K562 (cell line): ENCODE measurements at regions not wholly inside any gene's neighbourhood (a gene's known extent, or its start where the extent isn't known, plus 50 kb on each side); places are given as distances from the start of the nearest gene placed in this dataset.

ENCODE experiments used
- E4F1 ChIP-seq: fragments of 250-450 bp; sonication (Bioruptor Pico); IDR thresholded peaks from 2 replicates; pipeline ENCODE4 v1.5.0; 2021; ENCODE audit warnings: mild to moderate bottlenecking, borderline replicate concordance
- ELF4 ChIP-seq: fragments of 450-650 bp; formaldehyde crosslinking; IDR thresholded peaks from 2 replicates; pipeline ENCODE4 v1.4.0; 2022; ENCODE audit warnings: missing genetic modification characterization
- ETV5 ChIP-seq: sonication (generic); formaldehyde crosslinking; IDR thresholded peaks from 2 replicates; pipeline ENCODE4 v1.4.0; 2020; ENCODE audit warnings: low read depth, mild to moderate bottlenecking, missing genetic modification reagents
- GTF2E2 ChIP-seq: fragments of 200-800 bp; sonication (Bioruptor generic); IDR thresholded peaks from 2 replicates; pipeline ENCODE4 v1.6.1; 2016; ENCODE audit warnings: missing genetic modification characterization, missing compliant biosample characterization
- MAFK ChIP-seq: IDR thresholded peaks from 2 replicates; pipeline ENCODE4 v1.6.1; 2011; ENCODE audit warnings: low read length, improper control_type of control experiment
- PHF20 ChIP-seq: fragments of 450-650 bp; IDR thresholded peaks from 2 replicates; pipeline ENCODE4 v1.6.1; 2018; ENCODE audit not compliant: partially characterized antibody
- POLR2H ChIP-seq: IDR thresholded peaks from 2 replicates; pipeline ENCODE4 v1.6.1; 2016; ENCODE audit warnings: missing genetic modification characterization, low read depth, mild to moderate bottlenecking, control low read depth, missing compliant biosample characterization, moderate library complexity
- RUNX1 ChIP-seq: sonication (generic); IDR thresholded peaks from 2 replicates; pipeline ENCODE4 v1.6.1; 2016; ENCODE audit warnings: antibody characterized with exemption, low read depth
- SP2 ChIP-seq: IDR thresholded peaks from 2 replicates; pipeline ENCODE4 v1.6.1; 2011; ENCODE audit warnings: mild to moderate bottlenecking, low read depth, low read length, moderate library complexity; ENCODE audit not compliant: poor library complexity, severe bottlenecking; ENCODE audit errors: extremely low read depth
- TRIM28 ChIP-seq: fragments of 450-650 bp; IDR thresholded peaks from 2 replicates; pipeline ENCODE4 v1.6.1; 2017
- TF ChIP-seq, protein P1 (sequence below): sonication (generic); formaldehyde crosslinking; IDR thresholded peaks from 2 replicates; pipeline ENCODE4 v1.8.1; 2023; ENCODE audit warnings: mild to moderate bottlenecking, missing genetic modification reagents
- TF ChIP-seq, protein P2 (sequence below), 3 experiments: IDR thresholded peaks in 2 of 3; conservative IDR thresholded peaks in 1 of 3; 2 replicates each; pipeline ENCODE4 v1.5.1; 2011 to 2012; ENCODE audit warnings: low read length in 3 of 3, mild to moderate bottlenecking in 3 of 3, control low read depth in 2 of 3, improper control_type of control experiment in 1 of 3, inconsistent platforms in 1 of 3, low read depth in 1 of 3, mixed read lengths in 1 of 3, moderate library complexity in 1 of 3; ENCODE audit not compliant: insufficient read depth in 2 of 3
- TF ChIP-seq, protein P3 (sequence below): sonication (generic); formaldehyde crosslinking; IDR thresholded peaks from 2 replicates; pipeline ENCODE4 v1.9.0; 2022; ENCODE audit warnings: mild to moderate bottlenecking, missing genetic modification reagents

DNA sequence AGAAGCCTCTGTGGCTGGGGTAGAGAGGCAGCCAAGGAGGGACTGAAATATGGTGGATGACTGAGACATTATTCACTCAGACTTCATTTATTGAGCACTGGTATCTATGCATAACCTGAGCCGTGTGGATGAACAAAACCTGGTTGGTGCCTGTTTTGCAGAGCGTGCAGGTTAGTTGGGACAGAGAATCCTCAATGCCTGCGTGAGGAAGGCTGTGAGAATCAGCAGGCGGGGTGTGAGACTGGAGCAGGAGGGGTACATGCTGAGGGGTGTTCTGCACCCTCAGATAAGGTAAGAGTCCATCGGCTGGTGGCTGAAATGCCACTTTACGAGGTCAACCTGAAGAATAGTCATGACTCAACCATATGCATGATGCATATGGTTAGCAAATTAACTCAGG is 271.6 kb downstream of the MED10 start:
- TF ChIP-seq E4F1 (CRISPR knock-in tag) (no peak), PHF20 (no peak), SP2 (no peak), ETV5 (CRISPR knock-in tag) (no peak), TRIM28 (no peak), ELF4 (CRISPR knock-in tag) (no peak), MAFK (no peak), GTF2E2 (tag) (no peak), POLR2H (tag) (no peak), RUNX1 (no peak)
- TF ChIP-seq, protein P1, sequence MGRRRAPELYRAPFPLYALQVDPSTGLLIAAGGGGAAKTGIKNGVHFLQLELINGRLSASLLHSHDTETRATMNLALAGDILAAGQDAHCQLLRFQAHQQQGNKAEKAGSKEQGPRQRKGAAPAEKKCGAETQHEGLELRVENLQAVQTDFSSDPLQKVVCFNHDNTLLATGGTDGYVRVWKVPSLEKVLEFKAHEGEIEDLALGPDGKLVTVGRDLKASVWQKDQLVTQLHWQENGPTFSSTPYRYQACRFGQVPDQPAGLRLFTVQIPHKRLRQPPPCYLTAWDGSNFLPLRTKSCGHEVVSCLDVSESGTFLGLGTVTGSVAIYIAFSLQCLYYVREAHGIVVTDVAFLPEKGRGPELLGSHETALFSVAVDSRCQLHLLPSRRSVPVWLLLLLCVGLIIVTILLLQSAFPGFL (CRISPR knock-in tag): no peak
- TF ChIP-seq, protein P2, sequence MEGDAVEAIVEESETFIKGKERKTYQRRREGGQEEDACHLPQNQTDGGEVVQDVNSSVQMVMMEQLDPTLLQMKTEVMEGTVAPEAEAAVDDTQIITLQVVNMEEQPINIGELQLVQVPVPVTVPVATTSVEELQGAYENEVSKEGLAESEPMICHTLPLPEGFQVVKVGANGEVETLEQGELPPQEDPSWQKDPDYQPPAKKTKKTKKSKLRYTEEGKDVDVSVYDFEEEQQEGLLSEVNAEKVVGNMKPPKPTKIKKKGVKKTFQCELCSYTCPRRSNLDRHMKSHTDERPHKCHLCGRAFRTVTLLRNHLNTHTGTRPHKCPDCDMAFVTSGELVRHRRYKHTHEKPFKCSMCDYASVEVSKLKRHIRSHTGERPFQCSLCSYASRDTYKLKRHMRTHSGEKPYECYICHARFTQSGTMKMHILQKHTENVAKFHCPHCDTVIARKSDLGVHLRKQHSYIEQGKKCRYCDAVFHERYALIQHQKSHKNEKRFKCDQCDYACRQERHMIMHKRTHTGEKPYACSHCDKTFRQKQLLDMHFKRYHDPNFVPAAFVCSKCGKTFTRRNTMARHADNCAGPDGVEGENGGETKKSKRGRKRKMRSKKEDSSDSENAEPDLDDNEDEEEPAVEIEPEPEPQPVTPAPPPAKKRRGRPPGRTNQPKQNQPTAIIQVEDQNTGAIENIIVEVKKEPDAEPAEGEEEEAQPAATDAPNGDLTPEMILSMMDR (IDR thresholded peaks at IDR 0.05 in 2 of 3, conservative IDR thresholded peaks at IDR 0.05 in 1 of 3; ENCODE audit: insufficient read depth in 2 of 3, low read depth in 1 of 3, low read length in 3 of 3): no peak
- TF ChIP-seq, protein P3, sequence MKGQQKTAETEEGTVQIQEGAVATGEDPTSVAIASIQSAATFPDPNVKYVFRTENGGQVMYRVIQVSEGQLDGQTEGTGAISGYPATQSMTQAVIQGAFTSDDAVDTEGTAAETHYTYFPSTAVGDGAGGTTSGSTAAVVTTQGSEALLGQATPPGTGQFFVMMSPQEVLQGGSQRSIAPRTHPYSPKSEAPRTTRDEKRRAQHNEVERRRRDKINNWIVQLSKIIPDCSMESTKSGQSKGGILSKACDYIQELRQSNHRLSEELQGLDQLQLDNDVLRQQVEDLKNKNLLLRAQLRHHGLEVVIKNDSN (CRISPR knock-in tag): no peak
